ENCODE measurements at regions not wholly inside any gene's neighbourhood (a gene's known extent, or its start where the extent isn't known, plus 50 kb on each side); places are given as distances from the start of the nearest gene placed in this dataset.

GRCh38 chr6:14530385-14530784 lies 412.8 kb downstream of the CD83 start:
- TF ChIP-seq POLR2AphosphoS5 (IDR thresholded peaks at IDR 0.05; ENCODE audit: low read depth, low read length) (no peak), CTCF (IDR thresholded peaks at IDR 0.05) (no peak)
